HepG2 (cell line): ENCODE measurements at regions not wholly inside any gene's neighbourhood (a gene's known extent, or its start where the extent isn't known, plus 50 kb on each side); places are given as distances from the start of the nearest gene placed in this dataset.
A peak's percentile ranks its signal among the peaks of the same experiment; 100 is the strongest.

Experiments
- AHDC1 ChIP-seq: sonication (generic); formaldehyde crosslinking; IDR thresholded peaks from 2 replicates; pipeline ENCODE4 v1.5.1; 2020; ENCODE audit warnings: mild to moderate bottlenecking, missing genetic modification reagents, borderline replicate concordance
- ELF1 ChIP-seq: sonication (generic); formaldehyde crosslinking; IDR thresholded peaks from 2 replicates; pipeline ENCODE4 v1.4.0; 2020; ENCODE audit warnings: missing genetic modification reagents
- RAD21 ChIP-seq: fragments of 450-650 bp; formaldehyde crosslinking; IDR thresholded peaks from 2 replicates; pipeline ENCODE4 v1.5.0; 2020; ENCODE audit warnings: mild to moderate bottlenecking
- REST ChIP-seq, 2 experiments: IDR thresholded peaks; 2 replicates each; pipeline ENCODE4 v1.6.1; 2011 to 2012; ENCODE audit warnings: low read length in 2 of 2, borderline replicate concordance in 1 of 2, low read depth in 1 of 2, mild to moderate bottlenecking in 1 of 2, moderate library complexity in 1 of 2
- SIN3B ChIP-seq: fragments of 150-350 bp; IDR thresholded peaks from 2 replicates; pipeline ENCODE4 v1.6.1; 2014; ENCODE audit warnings: low read length
- SP140L ChIP-seq: sonication (generic); formaldehyde crosslinking; IDR thresholded peaks from 2 replicates; pipeline ENCODE4 v1.4.0; 2020; ENCODE audit warnings: missing genetic modification reagents, borderline replicate concordance
- SPEN ChIP-seq: sonication (generic); formaldehyde crosslinking; IDR thresholded peaks from 2 replicates; pipeline ENCODE4 v1.5.1; 2020; ENCODE audit warnings: low read depth, mild to moderate bottlenecking, missing genetic modification reagents
- STAG1 ChIP-seq: sonication (generic); formaldehyde crosslinking; IDR thresholded peaks from 2 replicates; pipeline ENCODE4 v1.4.0; 2020; ENCODE audit warnings: missing genetic modification reagents
- STAT6 ChIP-seq: sonication (generic); formaldehyde crosslinking; IDR thresholded peaks from 2 replicates; pipeline ENCODE4 v1.4.0; 2020; ENCODE audit warnings: missing genetic modification reagents, mild to moderate bottlenecking, borderline replicate concordance
- SYNCRIP ChIP-seq: fragments of 200-400 bp; formaldehyde crosslinking; IDR thresholded peaks from 2 replicates; pipeline ENCODE4 v1.6.1; 2018; ENCODE audit warnings: mild to moderate bottlenecking, low read depth, low read length; ENCODE audit not compliant: insufficient read depth
- TGIF2 ChIP-seq: IDR thresholded peaks from 2 replicates; pipeline ENCODE4 v1.6.1; 2016; ENCODE audit warnings: control low read depth, missing compliant biosample characterization
- TMF1 ChIP-seq: sonication (generic); formaldehyde crosslinking; IDR thresholded peaks from 2 replicates; pipeline ENCODE4 v1.8.1; 2022; ENCODE audit warnings: low read depth, missing genetic modification reagents
- XRCC5 ChIP-seq: fragments of 200-400 bp; formaldehyde crosslinking; optimal IDR thresholded peaks from 2 replicates; pipeline ENCODE3; 2017; ENCODE audit warnings: mild to moderate bottlenecking, low read length
- ZKSCAN5 ChIP-seq: sonication (generic); formaldehyde crosslinking; IDR thresholded peaks from 2 replicates; pipeline ENCODE4 v1.5.1; 2020; ENCODE audit warnings: mild to moderate bottlenecking, missing genetic modification reagents
- ZMYM4 ChIP-seq: sonication (generic); formaldehyde crosslinking; IDR thresholded peaks from 2 replicates; pipeline ENCODE4 v1.8.1; 2023; ENCODE audit warnings: mild to moderate bottlenecking, missing genetic modification reagents
- ZNF10 ChIP-seq: sonication (generic); formaldehyde crosslinking; IDR thresholded peaks from 2 replicates; pipeline ENCODE4 v1.4.0; 2020; ENCODE audit warnings: mild to moderate bottlenecking, low read depth, missing genetic modification reagents, borderline replicate concordance
- ZNF644 ChIP-seq: IDR thresholded peaks from 2 replicates; pipeline ENCODE4 v1.6.1; 2016; ENCODE audit warnings: low read depth
- ZNF782 ChIP-seq: sonication (generic); formaldehyde crosslinking; IDR thresholded peaks from 2 replicates; pipeline ENCODE4 v1.4.0; 2020; ENCODE audit warnings: missing genetic modification reagents, mild to moderate bottlenecking, borderline replicate concordance
- ZNF83 ChIP-seq: sonication (generic); formaldehyde crosslinking; IDR thresholded peaks from 2 replicates; pipeline ENCODE4 v1.4.0; 2020; ENCODE audit warnings: missing genetic modification reagents, mild to moderate bottlenecking, borderline replicate concordance

- TF ChIP-seq AHDC1 (no peak), ZNF10 (no peak), SPEN (CRISPR knock-in tag) (no peak), TGIF2 (no peak), SP140L (no peak), STAT6 (CRISPR knock-in tag) (no peak), ZNF644 (no peak), XRCC5 (peak; percentile 51), TMF1 (CRISPR knock-in tag) (no peak), RAD21 (CRISPR knock-in tag) (peak; percentile 31; the same call in 1 of the 2 replicates), ZMYM4 (CRISPR knock-in tag) (no peak), ELF1 (no peak), STAG1 (peak; percentile 60), SIN3B (no peak), ZNF782 (CRISPR knock-in tag) (no peak), REST (IDR thresholded peaks at IDR 0.05; ENCODE audit: borderline replicate concordance in 1 of 2, low read depth in 1 of 2, low read length in 2 of 2) (no peak), SYNCRIP (no peak), ZKSCAN5 (CRISPR knock-in tag) (no peak), ZNF83 (no peak)
These were observed 297.3 kb downstream of the ZNF536 start (continued) for GRCh38 chr19:30669329-30670010.
